NCI-H2196 treated with DMSO at 0.1 percent for 48 hours (cell line): ENCODE measurements at regions not wholly inside any gene's neighbourhood (a gene's known extent, or its start where the extent isn't known, plus 50 kb on each side); places are given as distances from the start of the nearest gene placed in this dataset.

ENCODE experiments used
- DNase-seq: peaks from one replicate; lab custom pipeline; 2025; ENCODE audit not compliant: unreplicated experiment; lab: John Stamatoyannopoulos, UW

GRCh38 chr3:159798951-159799350 lies 189.7 kb upstream of the IL12A start:
- no peak for DNase-seq

GRCh38 chr3:159800434-159801155 lies 188.0 kb upstream of the IL12A start:
- DNase-seq: no peak

- DNase-seq: no peak
Measured at GRCh38 chr3:159802864-159803263, 185.8 kb upstream of the IL12A start.

GRCh38 chr3:159803459-159803858 lies 185.2 kb upstream of the IL12A start:
- no peak for DNase-seq

- peak; percentile 92 for DNase-seq
Measured at GRCh38 chr3:159804726-159805410, 183.8 kb upstream of the IL12A start.

GRCh38 chr3:159805411-159805772 lies 183.2 kb upstream of the IL12A start:
- DNase-seq: no peak

- no peak for DNase-seq
Measured at GRCh38 chr3:159806412-159806811, 182.2 kb upstream of the IL12A start.

GRCh38 chr3:159807137-159808040 lies 181.2 kb upstream of the IL12A start:
- no peak for DNase-seq

GRCh38 chr3:159813822-159814531 lies 174.7 kb upstream of the IL12A start:
- peak; percentile 40 for DNase-seq

GRCh38 chr3:159816512-159816911 lies 172.1 kb upstream of the IL12A start:
- DNase-seq: no peak

- no peak for DNase-seq
Measured at GRCh38 chr3:159817126-159817525, 171.5 kb upstream of the IL12A start.

- DNase-seq: no peak
Measured at GRCh38 chr3:159817571-159817970, 171.1 kb upstream of the IL12A start.

GRCh38 chr3:159818399-159818798 lies 170.2 kb upstream of the IL12A start:
- no peak for DNase-seq

- DNase-seq: no peak
Measured at GRCh38 chr3:159818997-159819500, 169.6 kb upstream of the IL12A start.

GRCh38 chr3:159819676-159820075 lies 169.0 kb upstream of the IL12A start:
- DNase-seq: no peak

- no peak for DNase-seq
Measured at GRCh38 chr3:159821110-159821509, 167.5 kb upstream of the IL12A start.

GRCh38 chr3:159821736-159822135 lies 166.9 kb upstream of the IL12A start:
- no peak for DNase-seq

- no peak for DNase-seq
Measured at GRCh38 chr3:159823780-159824179, 164.9 kb upstream of the IL12A start.

- DNase-seq: no peak
Measured at GRCh38 chr3:159824333-159824732, 164.3 kb upstream of the IL12A start.

GRCh38 chr3:159825216-159825854 lies 163.3 kb upstream of the IL12A start:
- DNase-seq: no peak
